ENCODE measurements at regions not wholly inside any gene's neighbourhood (a gene's known extent, or its start where the extent isn't known, plus 50 kb on each side); places are given as distances from the start of the nearest gene placed in this dataset.
A peak's percentile ranks its signal among the peaks of the same experiment; 100 is the strongest.
"Not testable (repeated sequence)": the region's sequence is repeated elsewhere in the genome, so short reads cannot be mapped to it uniquely, and the experiment has no call there.

DNA sequence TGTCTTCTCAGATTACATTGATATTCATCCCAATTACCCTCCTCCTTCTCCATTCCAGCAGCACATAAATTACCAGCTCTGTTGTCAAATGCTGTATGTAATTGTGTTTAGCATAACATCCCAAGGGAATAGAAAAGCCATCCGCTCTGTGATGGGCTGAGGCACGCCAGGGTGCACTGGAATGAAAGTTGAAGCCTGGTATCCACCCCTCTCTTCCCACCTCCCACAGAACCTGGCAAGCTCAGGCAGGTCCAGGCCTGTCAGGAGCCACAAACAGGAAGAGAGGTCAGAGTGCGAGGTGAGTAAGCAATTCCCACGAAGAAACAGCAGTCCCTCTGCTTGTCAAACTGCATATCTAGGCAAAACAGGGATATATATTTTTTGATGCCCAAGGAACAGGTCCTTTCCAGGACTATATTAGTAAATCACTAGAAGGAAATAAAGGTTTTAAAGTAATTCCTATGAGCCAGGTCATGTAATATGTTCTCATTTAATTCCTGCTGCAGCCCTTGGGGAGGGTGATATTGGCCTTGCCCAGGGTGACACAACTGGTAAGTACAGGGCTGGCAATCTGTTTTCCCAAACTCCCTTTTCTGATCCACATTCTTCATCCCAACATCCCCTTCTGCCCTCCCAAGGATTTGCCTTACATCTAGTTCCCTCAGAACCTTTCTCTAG is 155.6 kb upstream of the GHITM start:
- no peak for DNase-seq (ENCODE audit: low spot score)

DNA sequence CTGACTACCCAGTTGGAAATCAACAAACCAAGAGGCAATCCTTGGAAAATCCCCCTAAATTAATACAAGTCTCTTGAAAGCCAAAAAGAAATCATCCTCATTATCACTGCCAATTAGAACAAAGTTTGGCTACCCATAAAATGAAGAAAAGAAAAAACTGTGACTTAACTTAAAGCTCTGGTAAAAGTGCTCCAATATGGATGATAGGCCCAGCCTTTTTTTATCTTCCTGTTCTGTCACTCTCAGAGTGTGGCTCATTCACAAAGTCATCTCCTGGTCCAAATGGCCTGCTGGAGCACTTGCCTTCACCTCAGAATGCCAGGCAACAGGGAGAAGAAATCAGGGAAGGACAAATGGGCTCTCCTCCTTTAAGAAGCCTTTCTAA is 155.1 kb upstream of the GHITM start:
- no peak for DNase-seq (ENCODE audit: low spot score)

DNA sequence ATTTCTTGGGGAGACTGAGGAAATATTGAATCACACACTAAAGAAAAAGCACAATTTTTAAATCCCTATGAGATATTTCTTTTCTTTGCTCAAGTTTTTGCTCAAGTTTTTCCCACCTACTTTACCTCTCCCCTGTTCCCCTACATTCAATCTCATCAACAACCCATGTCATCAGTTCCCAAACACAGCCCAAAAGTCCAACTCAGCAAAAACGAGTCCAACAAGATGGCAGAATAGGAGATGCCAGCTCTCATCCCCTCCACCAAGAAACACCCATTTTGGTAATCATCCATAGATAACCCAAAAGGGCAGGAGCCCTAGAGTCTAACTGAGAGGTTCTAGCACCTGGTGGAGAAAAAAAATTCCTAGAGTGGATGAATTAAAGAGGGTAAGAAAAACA is 152.5 kb upstream of the GHITM start:
- DNase-seq (ENCODE audit: low spot score) = no peak

DNA sequence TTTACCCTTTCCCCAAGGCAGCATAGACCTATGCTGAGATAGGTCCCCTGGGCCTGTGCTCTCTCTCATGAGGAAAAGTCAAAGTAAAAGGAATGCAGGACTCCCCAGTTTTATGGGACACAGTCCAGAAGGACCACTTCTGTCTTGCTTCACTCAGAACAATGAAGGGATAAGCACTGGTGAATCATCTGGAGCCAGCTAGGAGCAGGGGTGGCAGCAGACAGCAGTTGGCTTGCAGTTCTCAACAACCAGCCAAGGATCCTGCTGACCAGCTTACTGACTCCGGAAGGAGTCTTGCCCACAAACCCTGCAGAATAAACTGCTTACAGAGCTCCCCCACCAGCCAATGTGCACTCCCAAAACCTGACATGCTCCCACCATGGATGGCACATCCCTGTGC is 152.1 kb upstream of the GHITM start:
- DNase-seq (ENCODE audit: low spot score) = no peak

DNA sequence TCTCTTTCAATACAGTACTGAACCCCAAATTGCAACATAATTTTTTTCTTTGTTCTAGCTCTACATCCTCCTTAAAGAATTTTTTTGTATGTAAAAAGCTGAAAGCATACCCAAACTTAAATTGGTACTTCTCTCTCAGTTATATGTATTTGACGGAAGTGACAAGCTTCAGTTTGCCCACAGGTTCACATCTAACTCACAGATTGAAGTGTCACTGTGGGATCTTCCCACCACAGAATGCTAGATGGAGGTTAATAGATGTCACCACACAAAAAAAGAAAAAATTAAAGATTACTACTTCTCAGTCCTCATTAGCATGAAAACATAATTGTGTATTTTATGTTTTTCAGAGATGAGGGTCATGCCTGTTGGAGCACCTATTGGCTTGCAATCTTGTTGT is 150.9 kb upstream of the GHITM start:
- no peak for DNase-seq (ENCODE audit: low spot score)

DNA sequence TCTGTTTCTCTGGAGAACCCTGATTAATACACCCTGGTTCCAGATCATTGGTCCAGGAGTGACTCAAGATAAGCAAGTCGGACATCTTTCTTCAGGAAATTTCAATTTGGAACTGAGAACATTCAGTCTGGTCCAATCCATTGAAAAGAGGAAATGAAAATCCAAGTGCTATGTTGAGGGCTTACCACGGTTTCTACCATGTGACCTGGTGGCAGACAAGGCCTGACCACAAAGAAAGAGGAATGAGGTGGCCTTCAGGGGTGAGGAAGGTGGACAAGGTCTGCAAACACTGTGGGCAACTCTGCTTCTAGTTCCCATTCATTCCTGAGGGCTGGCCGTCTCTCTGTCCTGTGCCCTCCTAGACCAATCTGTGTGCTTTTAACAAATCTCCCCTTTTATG is 149.2 kb upstream of the GHITM start:
- no peak for DNase-seq (ENCODE audit: low spot score)

DNA sequence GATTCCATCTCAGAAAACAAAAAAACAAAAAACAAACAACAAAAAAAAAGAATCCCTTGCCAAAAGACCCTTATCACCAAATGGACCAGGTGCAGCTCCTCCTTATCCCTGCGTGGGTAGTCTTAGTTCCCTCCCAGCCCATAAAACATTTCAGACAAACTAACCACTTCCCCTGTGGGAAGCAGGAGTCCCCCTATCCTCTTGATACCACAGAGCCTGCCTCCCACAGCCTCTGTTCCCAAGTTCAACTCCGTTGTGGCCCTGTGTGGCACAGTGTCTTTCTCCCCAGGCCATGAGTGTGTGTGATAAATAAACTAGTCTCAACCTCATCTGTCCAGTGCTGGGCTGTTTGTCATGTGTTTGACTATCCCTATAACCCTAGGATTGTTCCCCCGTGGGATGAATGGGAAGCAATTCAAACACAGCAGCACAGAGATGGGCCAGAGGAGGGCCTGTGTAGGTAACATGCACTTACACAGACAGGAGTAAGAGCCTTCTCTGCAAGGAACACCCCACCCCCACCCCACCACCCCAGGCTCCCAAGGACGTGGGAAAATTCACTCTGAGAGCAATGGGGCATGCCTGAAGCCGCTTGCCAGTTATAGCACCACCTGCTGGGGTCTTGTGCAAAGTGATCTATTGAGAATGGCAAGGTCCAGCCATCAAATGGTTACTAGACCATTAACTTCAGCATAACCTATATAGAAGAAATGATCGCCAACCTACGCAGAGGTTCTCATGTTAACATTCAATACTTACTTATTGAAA is 147.1 kb upstream of the GHITM start:
- DNase-seq (ENCODE audit: low spot score) = no peak

DNA sequence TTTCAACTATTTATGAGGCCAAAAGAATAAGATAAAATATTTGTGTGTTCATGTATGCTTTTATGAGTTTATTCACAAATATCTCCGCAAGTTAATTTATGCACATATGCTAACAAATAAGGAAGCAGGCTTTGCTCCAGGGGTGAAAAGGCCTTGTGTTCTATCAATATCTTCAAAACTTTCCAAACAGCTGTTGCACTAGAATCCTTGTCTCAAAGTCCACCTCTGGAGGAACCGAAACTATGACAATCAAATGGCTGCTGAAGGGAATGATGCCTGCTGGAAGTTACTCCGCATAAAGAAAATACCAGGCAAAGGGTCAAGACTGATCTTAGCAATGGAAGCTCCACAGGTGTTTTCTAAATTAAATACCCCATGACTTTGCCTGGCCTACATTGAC is 145.0 kb upstream of the GHITM start:
- no peak for DNase-seq (ENCODE audit: low spot score)

DNA sequence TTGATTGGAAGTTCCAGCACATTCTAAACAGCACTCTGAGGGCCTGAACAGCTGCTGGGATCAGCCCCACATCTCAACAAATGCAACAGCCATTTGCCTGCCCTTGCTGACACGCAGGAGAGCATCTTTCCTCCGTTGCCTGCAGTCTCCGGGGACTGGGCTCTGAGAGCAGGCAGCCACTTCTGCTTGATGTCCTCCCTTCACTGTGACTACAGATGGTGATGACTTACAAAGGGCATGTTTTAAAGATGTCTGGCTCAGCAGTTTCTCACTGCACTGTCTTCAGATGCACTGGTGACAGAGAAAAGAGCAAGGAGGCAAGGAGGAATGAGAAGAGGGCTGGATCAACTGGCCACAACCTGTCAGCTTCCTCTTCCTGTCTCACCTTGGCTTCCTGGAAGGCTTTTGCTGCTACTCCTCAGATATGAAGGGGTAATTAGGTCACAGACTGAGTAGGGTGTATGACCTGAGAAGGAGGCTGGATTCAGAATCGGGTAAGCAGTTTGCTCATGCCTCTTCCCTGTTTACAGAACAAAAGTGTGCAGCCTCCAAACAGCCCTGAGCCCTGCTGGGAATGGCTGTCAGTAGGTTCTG is 143.5 kb upstream of the GHITM start:
- DNase-seq (ENCODE audit: low spot score) = no peak

DNA sequence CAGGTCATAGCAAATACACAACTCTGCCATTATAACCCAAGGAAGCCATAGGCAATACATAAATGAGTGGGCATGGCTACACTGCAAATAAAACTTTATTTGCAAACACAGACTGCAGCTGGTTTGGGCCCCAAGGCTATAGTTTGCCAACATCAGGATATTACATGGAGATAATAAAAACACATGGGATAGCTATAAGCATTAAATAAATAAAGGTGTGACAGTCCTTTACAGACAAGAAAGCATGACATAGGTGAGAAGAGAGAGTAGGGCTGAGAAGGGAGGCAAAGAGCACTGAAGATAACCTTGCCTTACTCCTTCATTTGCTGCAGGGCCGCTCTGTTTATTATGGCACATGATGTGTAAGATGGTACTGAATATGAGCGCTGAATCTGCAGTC is 135.1 kb upstream of the GHITM start:
- DNase-seq (ENCODE audit: low spot score) = no peak

DNA sequence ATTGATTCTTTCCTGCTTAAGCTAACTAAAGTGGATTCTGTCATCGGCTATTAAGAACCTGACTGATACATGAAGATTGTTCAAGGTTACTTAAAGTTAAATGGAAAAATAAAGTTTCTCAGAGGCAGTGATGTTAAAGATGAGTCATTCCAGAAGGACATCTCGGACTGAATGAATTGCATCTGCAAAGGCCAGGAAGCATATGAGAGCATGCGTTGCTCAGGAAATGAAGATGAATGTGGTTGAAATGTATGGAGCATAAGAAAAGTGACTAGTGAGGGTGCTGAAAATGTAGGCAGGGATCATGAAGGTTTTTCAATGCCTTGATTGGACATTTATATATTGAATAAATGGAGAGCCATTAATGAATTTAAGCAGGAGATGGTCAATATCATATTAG is 133.9 kb upstream of the GHITM start:
- no peak for DNase-seq (ENCODE audit: low spot score)

DNA sequence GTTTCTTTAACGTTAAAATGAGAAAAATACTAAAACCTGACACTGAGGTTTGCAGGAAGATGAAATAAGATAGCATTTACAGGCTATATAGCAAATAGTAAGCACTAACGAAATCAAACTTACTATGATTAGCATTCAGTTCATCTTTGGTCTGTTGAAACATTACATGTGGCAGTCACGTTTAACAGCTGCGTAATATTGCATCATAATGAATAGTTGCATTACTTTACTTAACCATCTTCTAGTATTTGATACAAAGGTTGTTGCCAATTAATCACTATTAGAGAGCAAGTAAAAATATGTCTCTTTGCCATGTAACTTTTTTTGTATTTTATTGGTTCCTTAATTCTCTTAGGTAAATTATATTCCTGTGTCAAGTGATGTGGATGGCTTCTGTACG is 131.8 kb upstream of the GHITM start:
- DNase-seq (ENCODE audit: low spot score) = no peak

DNA sequence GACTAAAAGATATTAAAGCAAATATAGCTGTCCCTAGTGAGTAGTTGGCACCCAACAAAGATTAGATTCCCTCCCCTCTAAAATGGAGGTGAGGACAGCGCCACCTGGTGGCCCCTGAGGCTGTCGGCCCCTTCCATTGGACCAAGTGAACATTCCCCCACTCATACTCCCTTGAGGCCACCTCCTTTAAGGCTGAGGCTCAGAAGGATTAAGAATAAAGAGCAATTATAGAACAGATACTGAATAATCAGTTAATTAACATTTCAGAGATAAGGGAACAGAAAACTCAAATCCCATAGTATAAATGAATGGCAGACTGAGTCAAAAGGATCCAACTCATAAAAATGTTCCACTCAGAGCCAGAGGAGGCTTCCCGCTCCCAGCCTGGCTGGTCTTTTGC is 130.4 kb upstream of the GHITM start:
- DNase-seq (ENCODE audit: low spot score) = peak; percentile 6

DNA sequence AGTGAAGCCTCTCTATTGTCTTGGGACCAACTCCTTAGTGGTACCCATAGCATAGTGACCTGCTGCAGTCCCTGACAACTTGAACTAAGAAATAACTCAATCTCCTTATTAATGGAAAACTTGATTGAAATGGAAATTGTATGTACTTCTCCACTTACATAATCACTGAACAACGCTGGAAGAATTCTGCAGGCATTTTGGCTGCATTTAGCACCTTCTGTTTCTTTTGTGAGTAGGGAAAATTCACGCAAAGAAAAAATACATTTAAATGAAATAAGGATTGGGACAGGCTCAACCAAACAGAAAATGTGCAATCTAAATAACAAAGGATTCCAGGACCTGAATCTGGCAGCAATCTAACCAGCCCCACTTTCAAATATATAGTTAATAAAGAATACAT is 126.9 kb upstream of the GHITM start:
- DNase-seq (ENCODE audit: low spot score) = no peak

DNA sequence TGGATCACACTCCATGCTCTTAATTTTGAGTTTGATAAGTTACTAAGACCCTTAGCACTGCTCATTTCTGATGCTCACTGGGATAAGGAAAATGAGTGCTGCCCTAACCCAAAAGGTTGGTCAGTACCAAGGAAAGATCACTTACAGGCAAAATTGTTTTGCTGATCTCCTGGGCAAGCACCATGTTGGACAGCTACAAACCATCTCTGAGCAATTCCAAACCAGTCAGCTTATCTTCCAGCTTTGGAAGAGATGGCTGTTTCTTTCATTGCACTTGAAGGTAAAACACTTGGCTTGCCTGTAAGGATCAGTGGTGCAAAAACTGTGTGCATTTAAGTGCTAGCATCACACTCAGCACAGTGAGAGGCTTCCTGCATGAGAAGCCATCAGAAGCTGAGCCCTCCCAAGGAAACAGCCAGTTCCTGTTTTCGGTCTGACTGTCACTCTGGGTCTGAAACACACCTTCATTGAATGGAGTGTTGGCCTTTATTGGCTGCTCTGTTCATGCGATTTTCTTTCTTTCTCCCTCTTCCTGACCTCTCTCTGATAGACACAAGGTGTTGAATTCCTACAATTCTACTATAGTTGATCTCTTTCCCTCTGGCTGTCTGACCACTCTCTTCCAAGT is 126.4 kb upstream of the GHITM start:
- DNase-seq (ENCODE audit: low spot score) = no peak

DNA sequence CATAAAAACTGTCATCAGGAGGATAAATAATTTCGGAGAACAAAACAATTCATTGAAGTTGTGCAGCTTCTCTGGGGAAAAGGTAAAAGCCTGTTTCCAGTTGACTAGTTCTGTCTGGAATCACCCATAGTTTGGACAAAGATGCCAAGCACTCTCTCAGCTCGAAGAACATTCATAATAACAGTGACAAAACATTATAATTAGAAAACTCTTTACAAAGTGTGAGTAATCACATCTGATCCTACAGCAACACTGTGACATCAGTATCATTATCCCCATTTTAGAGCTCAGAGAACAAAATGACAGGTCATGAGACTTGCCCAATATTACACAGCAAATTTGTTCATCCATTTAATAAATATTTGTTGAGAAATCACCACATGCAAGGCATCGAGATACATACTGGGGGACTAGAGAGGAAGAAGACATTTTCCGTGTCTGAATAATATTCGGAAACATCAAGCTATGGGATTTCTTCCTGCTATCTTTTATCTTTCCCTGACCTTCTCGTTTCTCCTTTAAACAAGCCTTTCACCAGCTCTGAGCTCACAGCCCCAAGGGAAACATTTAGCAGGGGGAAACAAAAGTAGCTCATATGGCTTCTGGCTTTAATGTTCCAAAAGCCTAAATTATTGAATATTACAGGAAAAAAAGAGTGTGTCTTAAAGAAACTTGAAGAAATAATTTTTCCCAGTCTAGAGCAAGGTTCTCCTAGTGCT is 123.3 kb upstream of the GHITM start:
- no peak for DNase-seq (ENCODE audit: low spot score)

DNA sequence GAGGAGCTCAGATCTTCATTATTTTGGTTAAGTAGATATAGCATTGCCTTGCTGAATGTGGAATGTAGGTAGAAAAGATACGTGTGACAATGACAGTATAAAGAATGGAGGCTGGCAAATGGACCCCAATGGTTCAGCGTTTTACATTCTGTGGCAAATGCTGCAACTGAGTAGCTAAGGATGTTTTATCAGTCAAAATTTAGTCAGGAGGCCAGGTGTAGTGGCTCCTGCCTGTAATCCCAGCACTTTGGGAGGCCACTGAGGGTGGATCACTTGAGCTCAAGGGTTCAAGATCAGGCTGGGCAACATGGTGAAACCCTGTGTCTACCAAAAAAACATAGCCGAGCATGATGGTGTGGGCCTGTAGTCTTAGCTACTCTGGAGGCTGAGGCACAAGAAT is 120.5 kb upstream of the GHITM start:
- no peak for DNase-seq (ENCODE audit: low spot score)

DNA sequence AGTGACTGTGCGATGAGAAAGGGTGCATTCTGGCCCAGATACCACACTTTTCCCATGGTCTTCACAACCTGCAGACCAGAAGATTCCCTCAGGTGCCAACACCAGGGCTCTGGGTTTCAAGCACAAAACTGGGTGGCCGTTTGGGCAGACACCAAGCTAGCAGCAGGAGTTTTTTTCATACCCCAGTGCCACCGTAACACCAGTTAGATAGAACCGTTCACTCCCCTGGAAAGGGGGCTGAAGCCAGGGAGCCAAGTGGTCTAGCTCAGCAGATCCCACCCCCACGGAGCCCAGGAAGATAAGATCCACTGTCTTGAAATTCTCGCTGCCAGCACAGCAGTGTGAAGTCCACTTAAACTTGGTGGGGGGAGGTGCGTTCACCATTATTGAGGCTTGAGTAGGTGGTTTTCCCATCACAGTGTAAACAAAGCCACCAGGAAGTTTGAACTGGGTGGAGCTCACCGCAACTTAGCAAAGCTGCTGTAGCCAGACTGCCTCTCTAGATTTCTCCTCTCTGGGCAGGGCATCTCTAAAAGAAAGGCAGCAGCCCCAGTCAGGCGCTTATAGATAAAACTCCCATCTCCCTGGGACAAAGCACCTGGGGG is 119.4 kb upstream of the GHITM start:
- not testable (repeated sequence) for DNase-seq (ENCODE audit: low spot score)

DNA sequence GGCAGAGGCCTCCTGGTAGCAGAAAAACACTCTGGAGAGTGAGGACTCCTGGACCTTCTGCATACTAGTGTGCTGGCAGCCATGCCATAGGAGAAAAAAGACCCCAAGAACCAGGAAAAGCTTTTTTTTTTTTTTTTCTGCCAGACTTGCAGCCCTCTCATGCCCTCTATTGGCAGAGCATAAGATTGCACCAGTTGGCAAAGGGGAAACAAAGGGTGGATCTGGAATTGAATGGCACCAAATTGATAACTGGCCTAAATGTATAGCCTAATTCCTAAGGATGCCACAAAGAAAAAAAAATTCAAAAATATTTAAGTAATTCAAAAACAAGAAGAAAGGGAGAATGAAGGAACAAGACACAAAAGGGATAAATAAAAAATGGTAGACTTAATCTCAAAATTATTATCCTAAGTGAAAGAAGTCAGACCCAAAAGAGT is 112.5 kb upstream of the GHITM start:
- peak; percentile 11 for DNase-seq (ENCODE audit: low spot score)

DNA sequence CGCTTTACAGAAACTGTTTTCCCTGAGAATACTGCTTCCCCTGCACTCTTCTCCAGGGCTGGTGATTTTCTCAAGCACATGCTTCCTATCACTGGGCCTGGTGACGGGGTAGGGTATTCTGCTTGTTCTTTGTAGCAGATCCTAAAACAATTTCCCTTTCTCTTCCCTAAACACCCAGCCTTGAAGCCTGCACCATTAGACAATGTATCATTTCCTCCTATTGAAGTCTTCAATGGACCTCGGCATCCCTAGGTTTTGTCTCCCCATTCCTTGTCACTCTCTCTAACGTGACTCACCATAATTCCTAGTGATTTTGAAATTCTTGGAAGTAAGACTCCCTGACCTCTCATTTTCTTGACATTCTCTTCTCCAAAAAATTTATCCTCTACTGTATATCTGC is 109.5 kb upstream of the GHITM start:
- no peak for DNase-seq (ENCODE audit: low spot score)

DNA sequence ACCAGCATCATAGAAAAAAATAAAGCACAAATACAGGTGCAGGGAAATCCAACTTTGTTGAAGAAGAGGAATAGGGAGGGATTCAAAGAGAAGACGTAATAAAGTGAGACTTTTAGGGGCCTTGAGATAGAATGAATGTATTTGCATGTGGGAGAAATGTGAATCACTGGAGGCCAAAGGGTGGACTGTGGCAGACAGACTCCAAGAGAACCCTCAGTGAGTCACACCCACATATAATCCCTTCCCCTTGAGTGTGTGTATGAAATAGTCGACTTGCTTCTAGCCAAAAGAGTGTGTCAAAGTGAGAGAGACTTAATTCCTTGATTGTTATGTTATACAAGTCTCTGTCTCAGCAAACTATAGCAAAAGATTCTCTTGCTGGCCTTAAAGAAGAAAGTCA is 101.3 kb upstream of the GHITM start:
- DNase-seq (ENCODE audit: low spot score) = no peak

DNA sequence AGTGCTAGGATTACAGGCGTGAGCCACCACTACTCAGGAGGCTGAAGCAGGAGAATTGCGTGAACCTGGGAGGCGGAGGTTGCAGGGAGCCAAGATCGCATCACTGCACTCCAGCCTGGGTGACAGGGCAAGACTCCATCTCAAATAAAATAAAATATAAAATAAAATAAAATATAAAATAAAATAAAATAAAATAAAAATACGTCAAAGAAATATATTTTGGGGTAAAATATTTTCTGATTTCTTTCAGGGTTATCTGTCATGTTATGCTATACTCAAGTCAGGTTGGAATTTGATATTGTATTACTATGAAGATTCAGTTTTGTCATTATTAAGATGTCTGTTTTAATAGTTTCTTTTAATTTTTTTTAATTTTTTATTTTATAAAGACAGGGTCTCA is 99.4 kb upstream of the GHITM start:
- no peak for DNase-seq (ENCODE audit: low spot score)

All from CD4-positive, alpha-beta T cell treated with Interleukin-2 at 100 ng/mL for 4 hours (primary cell).